ENCODE measurements at regions not wholly inside any gene's neighbourhood (a gene's known extent, or its start where the extent isn't known, plus 50 kb on each side); places are given as distances from the start of the nearest gene placed in this dataset.

- WGBS (ENCODE audit: insufficient coverage): 100% methylated on average over 2 of the region's 3 CpGs
- no peaks in the 10 kb centered on the region for H3K36me3 ChIP-seq (ENCODE audit: control insufficient read depth in 4 of 4, insufficient read depth in 4 of 4, low read length in 3 of 4)
- no peak for DNase-seq
- no peak overlapping the region for H3K4me3 ChIP-seq (ENCODE audit: control insufficient read depth in 1 of 7, extremely low read depth in 1 of 7, insufficient read depth in 4 of 7, low read depth in 2 of 7, low read length in 6 of 7)
- no peak overlapping the region for H3K27ac ChIP-seq (ENCODE audit: insufficient read depth in 1 of 2, low read depth in 1 of 2, low read length in 2 of 2, poor library complexity in 1 of 2, severe bottlenecking in 2 of 2)
- POLR2A ChIA-PET: no interaction called here
- no peaks in the 10 kb centered on the region for H3K9me3 ChIP-seq (ENCODE audit: control extremely low read depth in 1 of 5, control insufficient read depth in 4 of 5, insufficient read depth in 2 of 5, low read depth in 1 of 5, low read length in 4 of 5)
- H3K4me1 ChIP-seq (ENCODE audit: control extremely low read depth in 1 of 4, control insufficient read depth in 4 of 4, insufficient read depth in 4 of 4, low read length in 3 of 4): no peaks in the 10 kb centered on the region
- no peaks in the 10 kb centered on the region for H3K27me3 ChIP-seq (replicated peaks in 2 of 5; ENCODE audit: control insufficient read depth in 4 of 5, insufficient read depth in 5 of 5, low read length in 4 of 5)
- CTCF ChIA-PET: no interaction called here
Measured at GRCh38 chr3:181880331-181880730, 168.6 kb downstream of the SOX2 start.

DNA sequence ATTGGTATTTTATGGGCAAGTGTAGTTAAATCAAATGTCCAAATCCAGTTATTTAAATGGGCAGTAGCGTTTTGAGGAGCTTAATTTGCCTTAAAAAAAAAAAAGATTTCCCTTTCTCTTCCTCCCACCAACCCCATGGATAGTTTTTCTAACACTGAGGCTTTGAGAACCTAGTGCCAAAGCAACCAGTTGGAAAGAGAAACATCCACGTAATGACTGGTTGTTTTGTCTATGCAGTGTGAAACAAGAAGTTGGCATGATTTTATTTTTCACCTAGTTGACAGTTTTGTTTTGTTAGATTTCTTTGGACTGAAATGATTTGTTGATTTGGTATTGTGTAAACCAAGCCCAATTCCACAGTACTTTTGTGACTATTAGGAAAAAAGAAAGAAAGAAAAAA lies 170.0 kb downstream of the SOX2 start:
- H3K9me3 ChIP-seq (ENCODE audit: control extremely low read depth in 1 of 5, control insufficient read depth in 4 of 5, insufficient read depth in 2 of 5, low read depth in 1 of 5, low read length in 4 of 5): no peaks in the 10 kb centered on the region
- H3K27me3 ChIP-seq (replicated peaks in 2 of 5; ENCODE audit: control insufficient read depth in 4 of 5, insufficient read depth in 5 of 5, low read length in 4 of 5): no peaks in the 10 kb centered on the region
- H3K27ac ChIP-seq (ENCODE audit: insufficient read depth in 1 of 2, low read depth in 1 of 2, low read length in 2 of 2, poor library complexity in 1 of 2, severe bottlenecking in 2 of 2): no peak overlapping the region
- DNase-seq: no peak
- 100% methylated on average over 1 of the region's 2 CpGs for WGBS (ENCODE audit: insufficient coverage)
- no peak overlapping the region for H3K4me3 ChIP-seq (ENCODE audit: control insufficient read depth in 1 of 7, extremely low read depth in 1 of 7, insufficient read depth in 4 of 7, low read depth in 2 of 7, low read length in 6 of 7)
- H3K36me3 ChIP-seq (ENCODE audit: control insufficient read depth in 4 of 4, insufficient read depth in 4 of 4, low read length in 3 of 4): no peaks in the 10 kb centered on the region
- H3K4me1 ChIP-seq (ENCODE audit: control extremely low read depth in 1 of 4, control insufficient read depth in 4 of 4, insufficient read depth in 4 of 4, low read length in 3 of 4): no peaks in the 10 kb centered on the region
- POLR2A ChIA-PET: no interaction called here
- CTCF ChIA-PET: no interaction called here

GRCh38 chr3:181885868-181886630 lies 174.3 kb downstream of the SOX2 start:
- H3K4me3 ChIP-seq (ENCODE audit: control insufficient read depth in 1 of 7, extremely low read depth in 1 of 7, insufficient read depth in 4 of 7, low read depth in 2 of 7, low read length in 6 of 7): no peak overlapping the region
- H3K36me3 ChIP-seq (ENCODE audit: control insufficient read depth in 4 of 4, insufficient read depth in 4 of 4, low read length in 3 of 4): no peaks in the 10 kb centered on the region
- no peak overlapping the region for H3K27ac ChIP-seq (ENCODE audit: insufficient read depth in 1 of 2, low read depth in 1 of 2, low read length in 2 of 2, poor library complexity in 1 of 2, severe bottlenecking in 2 of 2)
- ChIA-PET CTCF (no interaction called here), POLR2A (no interaction called here)
- H3K9me3 ChIP-seq (ENCODE audit: control extremely low read depth in 1 of 5, control insufficient read depth in 4 of 5, insufficient read depth in 2 of 5, low read depth in 1 of 5, low read length in 4 of 5): no peaks in the 10 kb centered on the region
- DNase-seq: no peak
- H3K27me3 ChIP-seq (replicated peaks in 2 of 5; ENCODE audit: control insufficient read depth in 4 of 5, insufficient read depth in 5 of 5, low read length in 4 of 5): peaks cover 0 to 4% (median 0%) of the 10 kb centered on the region in 5 experiments
- H3K4me1 ChIP-seq (ENCODE audit: control extremely low read depth in 1 of 4, control insufficient read depth in 4 of 4, insufficient read depth in 4 of 4, low read length in 3 of 4): no peaks in the 10 kb centered on the region
- 93% methylated on average over 2 of the region's 6 CpGs for WGBS (ENCODE audit: insufficient coverage)

DNA sequence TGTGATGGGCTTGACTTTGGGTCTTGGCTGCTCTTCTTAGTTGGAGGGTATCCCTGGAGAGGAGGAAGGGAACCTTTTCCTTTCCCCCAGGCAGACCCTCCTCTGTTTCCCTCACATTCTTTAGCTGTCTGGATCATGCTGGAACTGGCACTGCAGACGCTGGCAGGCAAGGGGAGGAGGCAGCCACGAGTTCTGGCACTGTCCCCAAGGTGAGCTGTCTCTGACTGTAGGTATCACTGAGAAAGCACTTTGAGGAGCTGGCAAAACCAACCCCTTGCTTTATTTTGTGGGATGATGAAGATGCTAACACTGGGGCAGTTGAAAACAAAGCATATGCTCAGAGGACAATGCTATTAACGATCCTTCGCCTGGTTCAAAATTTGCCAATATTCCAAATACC lies 175.0 kb downstream of the SOX2 start:
- DNase-seq: no peak
- WGBS (ENCODE audit: insufficient coverage): 88% methylated on average over 2 of the region's 4 CpGs
- CTCF ChIA-PET: no interaction called here
- H3K27ac ChIP-seq (ENCODE audit: insufficient read depth in 1 of 2, low read depth in 1 of 2, low read length in 2 of 2, poor library complexity in 1 of 2, severe bottlenecking in 2 of 2): no peak overlapping the region
- H3K27me3 ChIP-seq (replicated peaks in 2 of 5; ENCODE audit: control insufficient read depth in 4 of 5, insufficient read depth in 5 of 5, low read length in 4 of 5): peaks cover 0 to 4% (median 0%) of the 10 kb centered on the region in 5 experiments
- no peak overlapping the region for H3K4me3 ChIP-seq (ENCODE audit: control insufficient read depth in 1 of 7, extremely low read depth in 1 of 7, insufficient read depth in 4 of 7, low read depth in 2 of 7, low read length in 6 of 7)
- H3K9me3 ChIP-seq (ENCODE audit: control extremely low read depth in 1 of 5, control insufficient read depth in 4 of 5, insufficient read depth in 2 of 5, low read depth in 1 of 5, low read length in 4 of 5): no peaks in the 10 kb centered on the region
- POLR2A ChIA-PET: no interaction called here
- no peaks in the 10 kb centered on the region for H3K4me1 ChIP-seq (ENCODE audit: control extremely low read depth in 1 of 4, control insufficient read depth in 4 of 4, insufficient read depth in 4 of 4, low read length in 3 of 4)
- no peaks in the 10 kb centered on the region for H3K36me3 ChIP-seq (ENCODE audit: control insufficient read depth in 4 of 4, insufficient read depth in 4 of 4, low read length in 3 of 4)

DNA sequence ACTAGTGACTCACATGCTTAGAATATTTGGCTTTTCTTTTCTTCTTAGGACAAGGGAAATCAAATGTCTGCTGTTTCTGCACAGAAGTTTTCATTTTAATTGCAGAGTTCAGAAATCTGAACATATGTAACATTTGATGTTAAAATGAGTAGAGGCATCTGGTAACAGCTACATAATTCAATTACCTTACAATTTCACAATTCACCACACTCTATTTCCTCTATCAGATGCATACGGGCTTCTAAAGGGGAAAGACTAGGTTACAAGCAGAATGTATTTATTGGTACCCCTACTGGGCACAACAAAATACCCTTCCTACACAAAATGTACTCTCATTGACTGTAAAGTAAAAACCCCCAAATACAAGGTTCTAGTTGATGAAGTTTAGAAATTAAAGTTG lies 176.0 kb downstream of the SOX2 start:
- POLR2A ChIA-PET: no interaction called here

DNA sequence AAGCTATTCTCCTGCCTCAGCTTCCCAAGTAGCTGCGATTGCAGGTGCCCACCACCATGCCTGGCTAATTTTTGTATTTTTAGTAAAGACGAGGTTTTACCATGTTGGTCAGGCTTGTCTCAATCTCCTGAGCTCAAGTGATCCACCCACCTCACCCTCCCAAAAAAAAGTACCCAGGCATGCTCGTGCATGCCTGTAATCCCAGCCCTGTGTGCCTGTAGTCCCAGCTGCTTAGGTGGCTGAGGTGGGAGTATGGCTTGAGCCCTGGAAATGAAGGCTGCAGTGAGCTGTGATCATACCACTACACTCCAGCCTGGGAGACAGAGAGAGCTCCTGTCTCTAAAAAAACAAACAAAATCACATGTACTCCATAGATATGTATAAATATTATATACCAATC lies 176.5 kb downstream of the SOX2 start:
- 100% methylated on average over 2 of the region's 3 CpGs for WGBS (ENCODE audit: insufficient coverage)
- H3K27ac ChIP-seq (ENCODE audit: insufficient read depth in 1 of 2, low read depth in 1 of 2, low read length in 2 of 2, poor library complexity in 1 of 2, severe bottlenecking in 2 of 2): no peak overlapping the region
- H3K36me3 ChIP-seq (ENCODE audit: control insufficient read depth in 4 of 4, insufficient read depth in 4 of 4, low read length in 3 of 4): no peaks in the 10 kb centered on the region
- POLR2A ChIA-PET: no interaction called here
- H3K4me3 ChIP-seq (ENCODE audit: control insufficient read depth in 1 of 7, extremely low read depth in 1 of 7, insufficient read depth in 4 of 7, low read depth in 2 of 7, low read length in 6 of 7): no peak overlapping the region
- CTCF ChIA-PET: no interaction called here
- H3K9me3 ChIP-seq (ENCODE audit: control extremely low read depth in 1 of 5, control insufficient read depth in 4 of 5, insufficient read depth in 2 of 5, low read depth in 1 of 5, low read length in 4 of 5): no peaks in the 10 kb centered on the region
- no peaks in the 10 kb centered on the region for H3K4me1 ChIP-seq (ENCODE audit: control extremely low read depth in 1 of 4, control insufficient read depth in 4 of 4, insufficient read depth in 4 of 4, low read length in 3 of 4)
- H3K27me3 ChIP-seq (replicated peaks in 2 of 5; ENCODE audit: control insufficient read depth in 4 of 5, insufficient read depth in 5 of 5, low read length in 4 of 5): peaks cover 0 to 4% (median 0%) of the 10 kb centered on the region in 5 experiments
- no peak for DNase-seq

More for the DNA sequence above, 176.0 kb downstream of the SOX2 start:
- no peak for DNase-seq
- H3K27me3 ChIP-seq (replicated peaks in 2 of 5; ENCODE audit: control insufficient read depth in 4 of 5, insufficient read depth in 5 of 5, low read length in 4 of 5): peaks cover 0 to 4% (median 0%) of the 10 kb centered on the region in 5 experiments
- CTCF ChIA-PET: no interaction called here
- no peaks in the 10 kb centered on the region for H3K9me3 ChIP-seq (ENCODE audit: control extremely low read depth in 1 of 5, control insufficient read depth in 4 of 5, insufficient read depth in 2 of 5, low read depth in 1 of 5, low read length in 4 of 5)
- H3K4me1 ChIP-seq (ENCODE audit: control extremely low read depth in 1 of 4, control insufficient read depth in 4 of 4, insufficient read depth in 4 of 4, low read length in 3 of 4): no peaks in the 10 kb centered on the region
- no peaks in the 10 kb centered on the region for H3K36me3 ChIP-seq (ENCODE audit: control insufficient read depth in 4 of 4, insufficient read depth in 4 of 4, low read length in 3 of 4)
- no CpG with 5 or more reads among the region's 1 CpG for WGBS (ENCODE audit: insufficient coverage)
- H3K27ac ChIP-seq (ENCODE audit: insufficient read depth in 1 of 2, low read depth in 1 of 2, low read length in 2 of 2, poor library complexity in 1 of 2, severe bottlenecking in 2 of 2): no peak overlapping the region
- H3K4me3 ChIP-seq (ENCODE audit: control insufficient read depth in 1 of 7, extremely low read depth in 1 of 7, insufficient read depth in 4 of 7, low read depth in 2 of 7, low read length in 6 of 7): no peak overlapping the region

DNA sequence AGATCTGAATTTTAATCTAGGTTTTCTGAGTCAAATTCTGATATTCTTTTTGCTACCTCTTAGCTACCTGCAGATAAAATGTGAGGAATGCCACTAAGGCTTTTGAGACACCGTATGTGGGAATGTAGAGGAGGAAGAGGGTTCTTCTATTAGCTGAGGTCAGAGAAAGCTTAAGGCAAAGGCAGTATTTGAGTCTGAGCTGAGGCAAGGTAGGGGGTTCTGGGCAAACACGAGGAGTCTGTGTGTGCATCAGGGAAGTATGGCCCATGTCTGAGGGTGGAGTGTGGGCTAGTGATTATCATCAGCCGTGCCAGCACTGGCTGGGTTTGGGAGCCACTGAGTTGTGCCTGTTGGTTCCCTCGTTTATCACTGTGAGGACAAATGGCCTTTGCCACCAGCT lies 181.1 kb downstream of the SOX2 start:
- Histone ChIP-seq H3K4me1 (ENCODE audit: control extremely low read depth in 1 of 4, control insufficient read depth in 4 of 4, insufficient read depth in 4 of 4, low read length in 3 of 4) (no peaks in the 10 kb centered on the region), H3K4me3 (ENCODE audit: control insufficient read depth in 1 of 7, extremely low read depth in 1 of 7, insufficient read depth in 4 of 7, low read depth in 2 of 7, low read length in 6 of 7) (no peak overlapping the region), H3K9me3 (ENCODE audit: control extremely low read depth in 1 of 5, control insufficient read depth in 4 of 5, insufficient read depth in 2 of 5, low read depth in 1 of 5, low read length in 4 of 5) (no peaks in the 10 kb centered on the region), H3K36me3 (ENCODE audit: control insufficient read depth in 4 of 4, insufficient read depth in 4 of 4, low read length in 3 of 4) (no peaks in the 10 kb centered on the region), H3K27me3 (replicated peaks in 2 of 5; ENCODE audit: control insufficient read depth in 4 of 5, insufficient read depth in 5 of 5, low read length in 4 of 5) (peaks cover 0 to 2% (median 0%) of the 10 kb centered on the region in 5 experiments), H3K27ac (ENCODE audit: insufficient read depth in 1 of 2, low read depth in 1 of 2, low read length in 2 of 2, poor library complexity in 1 of 2, severe bottlenecking in 2 of 2) (no peak overlapping the region)
- ChIA-PET CTCF (no interaction called here), POLR2A (no interaction called here)
- 90% methylated on average over 3 of the region's 4 CpGs for WGBS (ENCODE audit: insufficient coverage)
- DNase-seq: no peak

Data from common myeloid progenitor, CD34-positive (primary cell).